Fibroblast of lung (primary cell): ENCODE measurements at regions not wholly inside any gene's neighbourhood (a gene's known extent, or its start where the extent isn't known, plus 50 kb on each side); places are given as distances from the start of the nearest gene placed in this dataset.

Experiments
- EZH2 ChIP-seq: IDR thresholded peaks from 2 replicates; pipeline ENCODE4 v1.5.1; 2012; ENCODE audit warnings: low read length, control low read depth, mild to moderate bottlenecking; ENCODE audit errors: missing control alignments
- TF ChIP-seq, protein P1 (sequence below), 2 donors: IDR thresholded peaks in 1 of 2; conservative IDR thresholded peaks in 1 of 2; 1 replicate in 1 of 2; 2 replicates in 1 of 2; pipeline ENCODE4 v1.5.1; 2011 to 2012; ENCODE audit warnings: low read length in 2 of 2, control low read depth in 1 of 2, inconsistent platforms in 1 of 2, low read depth in 1 of 2, mild to moderate bottlenecking in 1 of 2

DNA sequence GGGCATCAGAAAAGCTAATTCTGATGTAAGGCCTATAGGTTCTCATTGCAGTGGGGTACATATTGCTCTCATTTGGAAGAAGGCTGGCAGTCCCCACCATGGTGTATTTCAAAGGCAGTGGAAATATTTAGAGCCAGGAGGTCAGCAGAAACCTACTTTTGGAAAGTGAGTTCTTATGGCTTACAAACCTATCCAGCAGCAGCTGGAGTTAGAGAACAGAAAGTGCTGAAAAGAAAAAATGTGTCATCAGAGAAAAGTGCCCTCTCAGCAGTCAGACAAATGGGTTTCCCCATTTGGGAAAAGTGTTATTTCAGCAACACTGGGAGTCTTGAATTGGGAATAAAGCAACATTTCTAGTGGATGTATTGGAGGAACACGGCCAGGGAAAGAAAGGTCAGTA, 105.7 kb upstream of the IGFBP3 start:
- TF ChIP-seq, protein P1, sequence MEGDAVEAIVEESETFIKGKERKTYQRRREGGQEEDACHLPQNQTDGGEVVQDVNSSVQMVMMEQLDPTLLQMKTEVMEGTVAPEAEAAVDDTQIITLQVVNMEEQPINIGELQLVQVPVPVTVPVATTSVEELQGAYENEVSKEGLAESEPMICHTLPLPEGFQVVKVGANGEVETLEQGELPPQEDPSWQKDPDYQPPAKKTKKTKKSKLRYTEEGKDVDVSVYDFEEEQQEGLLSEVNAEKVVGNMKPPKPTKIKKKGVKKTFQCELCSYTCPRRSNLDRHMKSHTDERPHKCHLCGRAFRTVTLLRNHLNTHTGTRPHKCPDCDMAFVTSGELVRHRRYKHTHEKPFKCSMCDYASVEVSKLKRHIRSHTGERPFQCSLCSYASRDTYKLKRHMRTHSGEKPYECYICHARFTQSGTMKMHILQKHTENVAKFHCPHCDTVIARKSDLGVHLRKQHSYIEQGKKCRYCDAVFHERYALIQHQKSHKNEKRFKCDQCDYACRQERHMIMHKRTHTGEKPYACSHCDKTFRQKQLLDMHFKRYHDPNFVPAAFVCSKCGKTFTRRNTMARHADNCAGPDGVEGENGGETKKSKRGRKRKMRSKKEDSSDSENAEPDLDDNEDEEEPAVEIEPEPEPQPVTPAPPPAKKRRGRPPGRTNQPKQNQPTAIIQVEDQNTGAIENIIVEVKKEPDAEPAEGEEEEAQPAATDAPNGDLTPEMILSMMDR (conservative IDR thresholded peaks at IDR 0.05 in 1 of 2, IDR thresholded peaks at IDR 0.05 in 1 of 2; ENCODE audit: low read depth in 1 of 2, low read length in 2 of 2): no peak
- TF ChIP-seq EZH2: no peak
